ENCODE measurements at regions not wholly inside any gene's neighbourhood (a gene's known extent, or its start where the extent isn't known, plus 50 kb on each side); places are given as distances from the start of the nearest gene placed in this dataset.

DNA sequence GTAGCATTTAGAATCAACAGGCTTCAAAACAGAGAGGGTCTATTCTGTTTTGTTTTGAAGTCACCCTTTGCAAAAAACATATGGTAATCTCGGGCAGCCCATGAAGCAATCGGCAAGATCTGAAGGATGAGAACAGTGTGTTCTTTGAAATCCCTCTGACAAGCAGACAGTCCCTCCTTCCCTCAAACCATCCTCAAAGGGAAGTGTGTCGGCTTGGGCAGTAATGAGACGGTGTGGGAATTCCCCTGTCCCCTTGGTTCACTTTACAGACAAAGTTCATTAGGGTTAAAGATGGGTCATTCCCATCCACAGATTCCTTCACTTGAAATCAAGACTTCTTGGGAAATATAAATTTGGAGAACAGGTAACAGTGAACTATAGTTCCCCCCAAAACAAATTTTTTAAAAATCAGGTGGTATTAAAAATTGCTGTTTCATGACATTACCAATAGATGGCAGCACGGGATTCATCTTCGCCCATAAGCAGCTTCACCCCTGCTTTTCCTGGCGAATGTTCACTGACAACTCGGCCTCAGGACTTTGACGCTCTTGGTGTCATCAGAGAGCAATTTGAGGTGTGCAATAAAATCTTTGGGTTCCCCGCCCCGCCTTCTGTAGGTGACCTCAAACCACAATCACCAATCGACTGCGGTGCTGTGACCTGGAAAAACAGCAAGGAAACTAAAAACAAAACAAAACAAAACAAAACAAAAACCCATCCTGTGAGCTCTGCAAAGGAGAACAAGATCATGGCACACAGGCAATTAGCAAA is 159.3 kb upstream of the TNFAIP3 start (continued):
- no peak for TF ChIP-seq NFE2L2 (IDR thresholded peaks at IDR 0.05; ENCODE audit: low read depth, low read length)

DNA sequence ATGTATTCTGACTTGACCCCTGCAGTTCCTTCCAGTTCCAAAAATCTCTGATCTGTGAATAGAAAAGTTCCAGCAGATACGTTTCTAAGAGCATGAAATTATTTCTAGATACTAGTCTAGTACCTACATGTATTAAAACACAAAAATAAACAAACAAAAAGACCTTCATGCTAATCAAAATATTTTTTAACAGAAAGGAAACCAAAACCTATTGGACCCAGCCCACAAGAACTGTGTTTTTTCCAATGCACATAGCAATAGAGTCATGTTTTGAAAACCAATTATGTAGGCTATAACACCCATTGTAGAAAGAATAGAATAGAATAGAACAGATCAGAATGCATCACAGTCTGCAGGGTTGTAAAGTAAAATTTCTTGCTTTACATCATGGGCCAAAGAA is 158.6 kb upstream of the TNFAIP3 start:
- no peak overlapping the region for H4K8ac ChIP-seq (ENCODE audit: low read depth in 2 of 2, low read length in 2 of 2)
- no peak overlapping the region for H2AK5ac ChIP-seq (ENCODE audit: low read depth, low read length)
- intact Hi-C loops (cut with micrococcal nuclease), result loop anchor here (1.0 kb wide), 2 partner anchors 159 to 296 kb away; partner anchors contain the start of gene TNFAIP3
- ChIA-PET POLR2A (ENCODE audit: unreplicated experiment) (no interaction called here), CTCF (interaction anchor here (0.6 to 1.4 kb wide), 12 partner anchors 9 to 406 kb away, joined by 3 to 11 read pairs (median 4); partner anchors contain the start of gene TNFAIP3)
- no peaks in the 10 kb centered on the region for H3K79me1 ChIP-seq (ENCODE audit: low read depth in 1 of 2, low read length in 2 of 2)
- no peak overlapping the region for H2BK5ac ChIP-seq (ENCODE audit: low read depth, low read length, poor library complexity, severe bottlenecking)
- no peak overlapping the region for H3K18ac ChIP-seq (ENCODE audit: low read depth, low read length)
- no peaks in the 10 kb centered on the region; the same call in 1 of the 2 replicates for H3K4me1 ChIP-seq (ENCODE audit: control insufficient read depth, insufficient read depth, low read length)
- H2BK120ac ChIP-seq (ENCODE audit: low read depth, low read length), result no peak overlapping the region
- no peak overlapping the region for H4K5ac ChIP-seq (ENCODE audit: low read depth, low read length)
- H3K23ac ChIP-seq (ENCODE audit: low read depth, low read length), result no peak overlapping the region
- no peak overlapping the region for H3K27ac ChIP-seq (ENCODE audit: insufficient read depth, low read length)
- no peaks in the 10 kb centered on the region for H4K20me1 ChIP-seq (ENCODE audit: insufficient read depth, low read length)
- H3K4me2 ChIP-seq (ENCODE audit: low read depth, low read length), result no peak overlapping the region
- no peak overlapping the region for H2BK20ac ChIP-seq (ENCODE audit: low read depth, low read length)
- H2AK9ac ChIP-seq (replicated peaks; ENCODE audit: low read depth, low read length, poor library complexity), result no peak overlapping the region
- no peak for DNase-seq
- H4K91ac ChIP-seq (ENCODE audit: insufficient read depth, low read depth, low read length), result no peak overlapping the region
- H2BK15ac ChIP-seq (ENCODE audit: low read depth, low read length), result peak overlapping the region; percentile 31; the same call in 1 of the 3 replicates
- BruUV-seq (replicated peaks), result no TSS peak
- H3K36me3 ChIP-seq (ENCODE audit: control insufficient read depth, insufficient read depth, low read length), result no peaks in the 10 kb centered on the region
- no peaks in the 10 kb centered on the region for H3K27me3 ChIP-seq (ENCODE audit: control insufficient read depth, insufficient read depth, low read length)
- H3K4ac ChIP-seq (ENCODE audit: low read depth, low read length), result no peak overlapping the region
- no peak overlapping the region for H3K14ac ChIP-seq (replicated peaks; ENCODE audit: low read depth, low read length)
- no peak overlapping the region for H2AFZ ChIP-seq (replicated peaks; ENCODE audit: low read length, poor library complexity)
- dilution Hi-C loops (cut with HindIII; ENCODE audit: low sequenced_read_pairs, unreplicated experiment), result no loop called here
- H3K56ac ChIP-seq (ENCODE audit: extremely low read depth, insufficient read depth, low read length), result no peak overlapping the region
- in situ Hi-C loops (cut with MboI; ENCODE audit: low sequenced_read_pairs), result loop anchor here (5.0 kb wide), 1 partner anchor 159 kb away; the partner anchor contains the start of gene TNFAIP3
- H3K9me3 ChIP-seq (ENCODE audit: control insufficient read depth, insufficient read depth, low read length), result no peaks in the 10 kb centered on the region
- TF ChIP-seq BHLHE40 (IDR thresholded peaks at IDR 0.05; ENCODE audit: low read depth, low read length), result no peak
- TF ChIP-seq NFE2L2 (IDR thresholded peaks at IDR 0.05; ENCODE audit: low read depth, low read length), result no peak
- TF ChIP-seq, protein P1, sequence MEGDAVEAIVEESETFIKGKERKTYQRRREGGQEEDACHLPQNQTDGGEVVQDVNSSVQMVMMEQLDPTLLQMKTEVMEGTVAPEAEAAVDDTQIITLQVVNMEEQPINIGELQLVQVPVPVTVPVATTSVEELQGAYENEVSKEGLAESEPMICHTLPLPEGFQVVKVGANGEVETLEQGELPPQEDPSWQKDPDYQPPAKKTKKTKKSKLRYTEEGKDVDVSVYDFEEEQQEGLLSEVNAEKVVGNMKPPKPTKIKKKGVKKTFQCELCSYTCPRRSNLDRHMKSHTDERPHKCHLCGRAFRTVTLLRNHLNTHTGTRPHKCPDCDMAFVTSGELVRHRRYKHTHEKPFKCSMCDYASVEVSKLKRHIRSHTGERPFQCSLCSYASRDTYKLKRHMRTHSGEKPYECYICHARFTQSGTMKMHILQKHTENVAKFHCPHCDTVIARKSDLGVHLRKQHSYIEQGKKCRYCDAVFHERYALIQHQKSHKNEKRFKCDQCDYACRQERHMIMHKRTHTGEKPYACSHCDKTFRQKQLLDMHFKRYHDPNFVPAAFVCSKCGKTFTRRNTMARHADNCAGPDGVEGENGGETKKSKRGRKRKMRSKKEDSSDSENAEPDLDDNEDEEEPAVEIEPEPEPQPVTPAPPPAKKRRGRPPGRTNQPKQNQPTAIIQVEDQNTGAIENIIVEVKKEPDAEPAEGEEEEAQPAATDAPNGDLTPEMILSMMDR (conservative IDR thresholded peaks at IDR 0.05; ENCODE audit: low read depth, low read length), result no peak
- TF ChIP-seq RAD21 (IDR thresholded peaks at IDR 0.05; ENCODE audit: low read length), result no peak
- TF ChIP-seq CHD1 (IDR thresholded peaks at IDR 0.05; ENCODE audit: low read depth, low read length), result no peak
- TF ChIP-seq RFX5 (IDR thresholded peaks at IDR 0.05; ENCODE audit: low read depth, low read length), result no peak
- no peak for TF ChIP-seq CEBPB (IDR thresholded peaks at IDR 0.05; ENCODE audit: low read depth, low read length)
- no peak for TF ChIP-seq MAFK (IDR thresholded peaks at IDR 0.05; ENCODE audit: low read depth, low read length)
- TF ChIP-seq POLR2A (IDR thresholded peaks at IDR 0.05; ENCODE audit: low read depth, low read length), result no peak
- no CpG with 5 or more reads among the region's 1 CpG for WGBS, 2 experiments (ENCODE audit: extremely low coverage in 2 of 2, insufficient read length in 1 of 2)
- no peak for ATAC-seq (ENCODE audit: low read depth)
- H3K9ac ChIP-seq (ENCODE audit: low read depth, low read length), result no peak overlapping the region
- no peaks in the 10 kb centered on the region for H3K9me1 ChIP-seq (ENCODE audit: insufficient read depth, low read length)
- no peak overlapping the region for H3K4me3 ChIP-seq (ENCODE audit: insufficient read depth, low read depth, low read length)
